Ovary (tissue), 7 donors: ENCODE measurements at regions not wholly inside any gene's neighbourhood (a gene's known extent, or its start where the extent isn't known, plus 50 kb on each side); places are given as distances from the start of the nearest gene placed in this dataset.

ENCODE experiments used
- DNase-seq, 5 donors: peaks; one replicate each; pipeline ENCODE4 v3.0.0-alpha.2; 2019 to 2020
- H3K27ac ChIP-seq, 2 donors: fragments of 200-600 bp; one replicate each; pipeline versions ENCODE4 v1.5.1 to v1.8.0; 2019 to 2022
- H3K27me3 ChIP-seq: fragments of 200-600 bp; one replicate; pipeline ENCODE4 v1.8.0; 2022
- H3K36me3 ChIP-seq: fragments of 200-600 bp; sonication (generic); one replicate; pipeline ENCODE4 v1.5.1; 2019
- H3K4me1 ChIP-seq: one replicate; pipeline ENCODE4 v1.8.1; 2013; ENCODE audit warnings: mild to moderate bottlenecking, moderate library complexity; ENCODE audit not compliant: insufficient read depth
- H3K4me3 ChIP-seq: fragments of 200-600 bp; sonication (generic); one replicate; pipeline ENCODE4 v1.5.1; 2017
- H3K9me3 ChIP-seq, 2 donors: fragments of 200-600 bp in 1 of 2; sonication (generic) in 1 of 2; one replicate each; pipeline versions ENCODE4 v1.5.1 to v1.8.1; 2013 to 2019; ENCODE audit warnings: mild to moderate bottlenecking in 1 of 2, moderate library complexity in 1 of 2
- CTCF ChIP-seq, 3 donors: fragments of 450-650 bp in 2 of 3; fragments of 200-600 bp in 1 of 3; IDR thresholded peaks; one replicate each; pipeline versions ENCODE4 v1.5.1 to v1.8.0; 2016 to 2022; ENCODE audit warnings: antibody characterized with exemption in 3 of 3, mild to moderate bottlenecking in 1 of 3
- EP300 ChIP-seq: sonication (generic); formaldehyde crosslinking; IDR thresholded peaks from one replicate; pipeline ENCODE4 v1.6.1; 2017; ENCODE audit warnings: antibody characterized with exemption
- POLR2A ChIP-seq: fragments of 450-650 bp; IDR thresholded peaks from one replicate; pipeline ENCODE4 v1.6.1; 2017; ENCODE audit warnings: antibody characterized with exemption, mild to moderate bottlenecking, moderate library complexity
- WGBS, 3 donors: extraction: QIAGEN DNeasy Blood & Tissue Kit in 1 of 3; methylation state at CpG; one replicate each; pipeline versions ENCODE4 v1.1.5 to v1.1.7; 2013 to 2017; 5-methylcytosine and 5-hydroxymethylcytosine counted together
- intact Hi-C, 4 donors: fragments of 100-400 bp; cut with DNase I; formaldehyde crosslinking; loops; one replicate each; pipeline versions ENCODE4 v1.11.0 to v1.15.1; 2022 to 2023
- donor health status: DM: no; HTN: no; CAD: no; lungs with moderate emphysema.
- donor health status: DM: no; HTN: no; CAD: no.
- donor health status: Bipolar disorder and iron deficiency.
- donor health status: DM: no; HTN: no; CAD: no.
- donor health status: DM: yes; HTN: yes; CAD: no.

- Histone ChIP-seq H3K36me3 (no peaks in the 10 kb centered on the region), H3K4me1 (no peaks in the 10 kb centered on the region), H3K9me3 (no peaks in the 10 kb centered on the region), H3K27ac (no peak overlapping the region), H3K4me3 (no peak overlapping the region), H3K27me3 (no peaks in the 10 kb centered on the region)
- intact Hi-C loops: no loop called here
- TF ChIP-seq CTCF (IDR thresholded peaks at IDR 0.05) (no peak), POLR2A (no peak), EP300 (no peak)
- 87 to 99% (median 97%) methylated on average over 1 of the region's 1 CpG for WGBS, 3 donors
- no peak for DNase-seq
Observed at GRCh38 chr11:28999620-29000019, 891.4 kb downstream of the METTL15 start.

- TF ChIP-seq POLR2A (no peak), CTCF (IDR thresholded peaks at IDR 0.05) (no peak), EP300 (no peak)
- 65 to 75% (median 72%) methylated on average over 2 of the region's 2 CpGs for WGBS, 3 donors
- H3K4me1 ChIP-seq: no peaks in the 10 kb centered on the region
- no peaks in the 10 kb centered on the region for H3K36me3 ChIP-seq
- no peak overlapping the region for H3K27ac ChIP-seq
- no peaks in the 10 kb centered on the region for H3K27me3 ChIP-seq
- H3K9me3 ChIP-seq: no peaks in the 10 kb centered on the region
- H3K4me3 ChIP-seq: no peak overlapping the region
- no peak for DNase-seq
- intact Hi-C loops: no loop called here
Observed at GRCh38 chr11:28992996-28993395, 884.8 kb downstream of the METTL15 start.

- intact Hi-C loops: no loop called here
- Histone ChIP-seq H3K27me3 (no peaks in the 10 kb centered on the region), H3K36me3 (no peaks in the 10 kb centered on the region), H3K4me3 (no peak overlapping the region), H3K27ac (no peak overlapping the region), H3K9me3 (no peaks in the 10 kb centered on the region), H3K4me1 (no peaks in the 10 kb centered on the region)
- no peak for DNase-seq
- 85 to 92% (median 90%) methylated on average over 4 of the region's 4 CpGs for WGBS, 3 donors
- TF ChIP-seq CTCF (IDR thresholded peaks at IDR 0.05): no peak
- TF ChIP-seq POLR2A: no peak
- TF ChIP-seq EP300: no peak
Observed at GRCh38 chr11:28984231-28984630, 876.0 kb downstream of the METTL15 start.

- Histone ChIP-seq H3K4me3 (no peak overlapping the region), H3K27me3 (no peaks in the 10 kb centered on the region), H3K9me3 (no peaks in the 10 kb centered on the region), H3K27ac (no peak overlapping the region), H3K4me1 (no peaks in the 10 kb centered on the region), H3K36me3 (no peaks in the 10 kb centered on the region)
- TF ChIP-seq CTCF (IDR thresholded peaks at IDR 0.05): no peak
- TF ChIP-seq POLR2A: no peak
- TF ChIP-seq EP300: no peak
- DNase-seq: no peak
- whole genome bisulfite sequencing, 3 donors: 79 to 84% (median 81%) methylated on average over 3 of the region's 3 CpGs
- intact Hi-C loops: no loop called here
Observed at GRCh38 chr11:28983780-28984179, 875.6 kb downstream of the METTL15 start.

GRCh38 chr11:28981381-28981780 lies 873.2 kb downstream of the METTL15 start:
- Histone ChIP-seq H3K9me3 (no peaks in the 10 kb centered on the region), H3K27me3 (no peaks in the 10 kb centered on the region), H3K36me3 (no peaks in the 10 kb centered on the region), H3K4me1 (no peaks in the 10 kb centered on the region), H3K27ac (no peak overlapping the region), H3K4me3 (no peak overlapping the region)
- 14 to 35% (median 30%) methylated on average over 1 of the region's 1 CpG for WGBS, 3 donors
- TF ChIP-seq EP300: no peak
- intact Hi-C loops: no loop called here
- DNase-seq: no peak
